ENCODE measurements at regions not wholly inside any gene's neighbourhood (a gene's known extent, or its start where the extent isn't known, plus 50 kb on each side); places are given as distances from the start of the nearest gene placed in this dataset.

- Histone ChIP-seq H3K27me3 (ENCODE audit: control insufficient read depth, insufficient read depth, low read length) (no peaks in the 10 kb centered on the region), H3K36me3 (ENCODE audit: control insufficient read depth, insufficient read depth, low read length) (no peaks in the 10 kb centered on the region), H3K4me3 (ENCODE audit: low read depth, low read length) (no peak overlapping the region)
- DNase-seq (ENCODE audit: low read depth) = no peak
- POLR2A ChIA-PET = no interaction called here
- CTCF ChIA-PET = interaction anchor here (1.1 to 1.6 kb wide), 3 partner anchors 9 to 80 kb away, joined by 3 to 6 read pairs (median 3); no protein-coding TSS in a partner anchor
- TF ChIP-seq CTCF (IDR thresholded peaks at IDR 0.05; ENCODE audit: insufficient read depth, low read depth, low read length) = no peak
Observed at GRCh38 chr14:51318813-51319597, 79.0 kb downstream of the TMX1 start.

- H3K4me3 ChIP-seq (ENCODE audit: low read depth, low read length) = no peak overlapping the region
- TF ChIP-seq CTCF (IDR thresholded peaks at IDR 0.05; ENCODE audit: insufficient read depth, low read depth, low read length) = no peak
- no peaks in the 10 kb centered on the region for H3K36me3 ChIP-seq (ENCODE audit: control insufficient read depth, insufficient read depth, low read length)
- CTCF ChIA-PET = no interaction called here
- DNase-seq (ENCODE audit: low read depth) = no peak
- H3K27me3 ChIP-seq (ENCODE audit: control insufficient read depth, insufficient read depth, low read length) = no peaks in the 10 kb centered on the region
- POLR2A ChIA-PET = no interaction called here
Observed at GRCh38 chr14:51321036-51321435, 81.0 kb downstream of the TMX1 start.

GRCh38 chr14:51323492-51323891 lies 83.4 kb downstream of the TMX1 start:
- no peak for DNase-seq (ENCODE audit: low read depth)
- TF ChIP-seq CTCF (IDR thresholded peaks at IDR 0.05; ENCODE audit: insufficient read depth, low read depth, low read length) = no peak
- Histone ChIP-seq H3K4me3 (ENCODE audit: low read depth, low read length) (no peak overlapping the region), H3K36me3 (ENCODE audit: control insufficient read depth, insufficient read depth, low read length) (no peaks in the 10 kb centered on the region), H3K27me3 (ENCODE audit: control insufficient read depth, insufficient read depth, low read length) (no peaks in the 10 kb centered on the region)
- ChIA-PET CTCF (interaction anchor here (2.0 kb wide), 1 partner anchor 14 kb away, joined by 4 read pairs; no protein-coding TSS in a partner anchor), POLR2A (no interaction called here)

- no peak for DNase-seq (ENCODE audit: low read depth)
- TF ChIP-seq CTCF (IDR thresholded peaks at IDR 0.05; ENCODE audit: insufficient read depth, low read depth, low read length) = no peak
- ChIA-PET CTCF (interaction anchor here (1.1 to 2.0 kb wide), 2 partner anchors 11 to 327 kb away, joined by 5 to 10 read pairs; no protein-coding TSS in a partner anchor), POLR2A (interaction anchor here (0.5 kb wide), 1 partner anchor 22 kb away, joined by 4 read pairs; no protein-coding TSS in a partner anchor)
- Histone ChIP-seq H3K36me3 (ENCODE audit: control insufficient read depth, insufficient read depth, low read length) (no peaks in the 10 kb centered on the region), H3K27me3 (ENCODE audit: control insufficient read depth, insufficient read depth, low read length) (no peaks in the 10 kb centered on the region), H3K4me3 (ENCODE audit: low read depth, low read length) (no peak overlapping the region)
Observed at GRCh38 chr14:51327376-51327775, 87.3 kb downstream of the TMX1 start.

- H3K27me3 ChIP-seq (ENCODE audit: control insufficient read depth, insufficient read depth, low read length) = no peaks in the 10 kb centered on the region
- POLR2A ChIA-PET = no interaction called here
- H3K4me3 ChIP-seq (ENCODE audit: low read depth, low read length) = no peak overlapping the region
- no peak for TF ChIP-seq CTCF (IDR thresholded peaks at IDR 0.05; ENCODE audit: insufficient read depth, low read depth, low read length)
- no peak for DNase-seq (ENCODE audit: low read depth)
- CTCF ChIA-PET = interaction anchor here (1.1 to 2.0 kb wide), 2 partner anchors 10 to 326 kb away, joined by 5 to 10 read pairs; no protein-coding TSS in a partner anchor
- no peaks in the 10 kb centered on the region for H3K36me3 ChIP-seq (ENCODE audit: control insufficient read depth, insufficient read depth, low read length)
Observed at GRCh38 chr14:51328064-51328771, 88.2 kb downstream of the TMX1 start.

Data from BJ (cell line).